ENCODE measurements at regions not wholly inside any gene's neighbourhood (a gene's known extent, or its start where the extent isn't known, plus 50 kb on each side); places are given as distances from the start of the nearest gene placed in this dataset.

- TF ChIP-seq SP1 (CRISPR knock-in tag; conservative IDR thresholded peaks at IDR 0.05) (no peak), MAX (CRISPR knock-in tag; IDR thresholded peaks at IDR 0.05) (no peak), E2F1 (CRISPR knock-in tag; IDR thresholded peaks at IDR 0.05) (no peak), FOXK1 (CRISPR knock-in tag; IDR thresholded peaks at IDR 0.05) (no peak), USF2 (CRISPR knock-in tag; IDR thresholded peaks at IDR 0.05) (no peak), CTCF (IDR thresholded peaks at IDR 0.05) (peak; percentile 61), NR1H2 (CRISPR knock-in tag; IDR thresholded peaks at IDR 0.05) (no peak), NR2C2 (CRISPR knock-in tag; IDR thresholded peaks at IDR 0.05) (no peak), ELF4 (CRISPR knock-in tag; IDR thresholded peaks at IDR 0.05; ENCODE audit: low read depth) (no peak), USF1 (CRISPR knock-in tag; IDR thresholded peaks at IDR 0.05) (no peak), ZNF317 (CRISPR knock-in tag; IDR thresholded peaks at IDR 0.05; ENCODE audit: borderline replicate concordance, low read depth) (no peak), JUN (CRISPR knock-in tag; IDR thresholded peaks at IDR 0.05) (no peak), STAT6 (CRISPR knock-in tag; conservative IDR thresholded peaks at IDR 0.05; ENCODE audit: low read depth) (no peak)
Observed at GRCh38 chr7:142557971-142558582, 191.2 kb upstream of the PRSS1 start.
